ENCODE measurements at regions not wholly inside any gene's neighbourhood (a gene's known extent, or its start where the extent isn't known, plus 50 kb on each side); places are given as distances from the start of the nearest gene placed in this dataset.

GRCh38 chr12:115233891-115234543 lies 550.0 kb upstream of the TBX3 start:
- peak in 1 of 3 donors; percentile 34 for DNase-seq
- TF ChIP-seq, protein P1, sequence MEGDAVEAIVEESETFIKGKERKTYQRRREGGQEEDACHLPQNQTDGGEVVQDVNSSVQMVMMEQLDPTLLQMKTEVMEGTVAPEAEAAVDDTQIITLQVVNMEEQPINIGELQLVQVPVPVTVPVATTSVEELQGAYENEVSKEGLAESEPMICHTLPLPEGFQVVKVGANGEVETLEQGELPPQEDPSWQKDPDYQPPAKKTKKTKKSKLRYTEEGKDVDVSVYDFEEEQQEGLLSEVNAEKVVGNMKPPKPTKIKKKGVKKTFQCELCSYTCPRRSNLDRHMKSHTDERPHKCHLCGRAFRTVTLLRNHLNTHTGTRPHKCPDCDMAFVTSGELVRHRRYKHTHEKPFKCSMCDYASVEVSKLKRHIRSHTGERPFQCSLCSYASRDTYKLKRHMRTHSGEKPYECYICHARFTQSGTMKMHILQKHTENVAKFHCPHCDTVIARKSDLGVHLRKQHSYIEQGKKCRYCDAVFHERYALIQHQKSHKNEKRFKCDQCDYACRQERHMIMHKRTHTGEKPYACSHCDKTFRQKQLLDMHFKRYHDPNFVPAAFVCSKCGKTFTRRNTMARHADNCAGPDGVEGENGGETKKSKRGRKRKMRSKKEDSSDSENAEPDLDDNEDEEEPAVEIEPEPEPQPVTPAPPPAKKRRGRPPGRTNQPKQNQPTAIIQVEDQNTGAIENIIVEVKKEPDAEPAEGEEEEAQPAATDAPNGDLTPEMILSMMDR (IDR thresholded peaks at IDR 0.05; ENCODE audit: control extremely low read depth, extremely low read depth) = no peak
- ATAC-seq (ENCODE audit: insufficient read depth, low FRiP score) = no peak
- Histone ChIP-seq H3K4me1 (ENCODE audit: control insufficient read depth in 5 of 5, insufficient read depth in 5 of 5, low read length in 5 of 5) (peaks cover 0 to 8% (median 2%) of the 10 kb centered on the region in 5 donors), H3K27me3 (ENCODE audit: control insufficient read depth in 3 of 3, insufficient read depth in 3 of 3, low read length in 2 of 3) (no peaks in the 10 kb centered on the region), H3K27ac (ENCODE audit: low read depth in 1 of 2, low read length in 1 of 2) (no peak overlapping the region), H3K9ac (ENCODE audit: insufficient read depth in 1 of 2, low read length in 2 of 2) (no peak overlapping the region), H3K36me3 (ENCODE audit: control insufficient read depth in 4 of 4, insufficient read depth in 4 of 4, low read length in 4 of 4) (no peaks in the 10 kb centered on the region), H3K9me3 (ENCODE audit: control insufficient read depth in 4 of 4, insufficient read depth in 3 of 4, low read length in 3 of 4) (no peaks in the 10 kb centered on the region), H3K4me3 (no peak overlapping the region)
- 63 to 66% methylated on average over 6 of the region's 6 CpGs for WGBS, 2 donors

GRCh38 chr12:115232455-115233156 lies 548.6 kb upstream of the TBX3 start:
- Histone ChIP-seq H3K36me3 (ENCODE audit: control insufficient read depth in 4 of 4, insufficient read depth in 4 of 4, low read length in 4 of 4) (no peaks in the 10 kb centered on the region), H3K27ac (ENCODE audit: low read depth in 1 of 2, low read length in 1 of 2) (no peak overlapping the region), H3K4me3 (no peak overlapping the region), H3K27me3 (ENCODE audit: control insufficient read depth in 3 of 3, insufficient read depth in 3 of 3, low read length in 2 of 3) (no peaks in the 10 kb centered on the region), H3K9me3 (ENCODE audit: control insufficient read depth in 4 of 4, insufficient read depth in 3 of 4, low read length in 3 of 4) (no peaks in the 10 kb centered on the region), H3K9ac (ENCODE audit: insufficient read depth in 1 of 2, low read length in 2 of 2) (no peak overlapping the region), H3K4me1 (ENCODE audit: control insufficient read depth in 5 of 5, insufficient read depth in 5 of 5, low read length in 5 of 5) (peaks cover 0 to 8% (median 2%) of the 10 kb centered on the region in 5 donors)
- TF ChIP-seq, protein P1 (IDR thresholded peaks at IDR 0.05; ENCODE audit: control extremely low read depth, extremely low read depth) = no peak
- no peak for DNase-seq
- WGBS, 2 donors = 92 to 94% methylated on average over 7 of the region's 7 CpGs
- ATAC-seq (ENCODE audit: insufficient read depth, low FRiP score) = no peak

DNA sequence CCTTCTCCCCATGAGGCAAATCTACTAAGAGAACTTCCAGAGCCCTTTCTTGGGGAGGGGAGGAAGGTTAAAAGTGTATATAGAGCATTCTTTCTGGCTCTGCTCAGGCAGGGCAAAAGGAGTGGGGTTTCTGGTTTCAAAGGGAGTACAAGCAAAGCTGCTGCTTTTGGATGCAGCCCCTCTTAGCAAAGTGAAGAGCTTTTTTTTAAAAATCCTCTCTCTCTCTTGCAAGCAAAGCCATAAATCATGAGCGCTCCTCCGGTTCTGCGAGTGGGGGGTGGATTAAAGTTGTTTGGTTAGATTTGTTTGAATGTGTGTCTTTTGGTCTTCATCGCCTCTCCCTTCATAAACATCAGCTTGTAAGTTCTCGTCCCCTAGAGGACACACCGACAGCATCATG lies 546.6 kb upstream of the TBX3 start:
- no peaks in the 10 kb centered on the region for H3K27me3 ChIP-seq (ENCODE audit: control insufficient read depth in 3 of 3, insufficient read depth in 3 of 3, low read length in 2 of 3)
- no peaks in the 10 kb centered on the region for H3K9me3 ChIP-seq (ENCODE audit: control insufficient read depth in 4 of 4, insufficient read depth in 3 of 4, low read length in 3 of 4)
- TF ChIP-seq, protein P1 (IDR thresholded peaks at IDR 0.05; ENCODE audit: control extremely low read depth, extremely low read depth) = no peak
- no peak overlapping the region for H3K9ac ChIP-seq (ENCODE audit: insufficient read depth in 1 of 2, low read length in 2 of 2)
- H3K4me1 ChIP-seq (ENCODE audit: control insufficient read depth in 5 of 5, insufficient read depth in 5 of 5, low read length in 5 of 5) = peaks cover 0 to 8% (median 5%) of the 10 kb centered on the region in 5 donors
- 49 to 53% methylated on average over 6 of the region's 6 CpGs for WGBS, 2 donors
- H3K4me3 ChIP-seq = no peak overlapping the region
- no peak overlapping the region for H3K27ac ChIP-seq (ENCODE audit: low read depth in 1 of 2, low read length in 1 of 2)
- ATAC-seq (ENCODE audit: insufficient read depth, low FRiP score) (no peak), DNase-seq (peak; percentile 41 to 76 (median 61))
- no peaks in the 10 kb centered on the region for H3K36me3 ChIP-seq (ENCODE audit: control insufficient read depth in 4 of 4, insufficient read depth in 4 of 4, low read length in 4 of 4)
